IMR-90 (cell line): ENCODE measurements at regions not wholly inside any gene's neighbourhood (a gene's known extent, or its start where the extent isn't known, plus 50 kb on each side); places are given as distances from the start of the nearest gene placed in this dataset.

Experiments used
- ATAC-seq: fragments of 200-7000 bp; cut with Tn5 transposase; 2 replicates; pipeline ENCODE4 v1.9.1; 2020; ENCODE audit warnings: low read depth, mild to moderate bottlenecking, moderate library complexity
- BruUV-seq: library from RNA; stranded (reverse); fragments of 400-500 nt; replicated peaks from 2 replicates; lab custom pipeline; 2021; lab: Mats Ljungman, UMichigan
- CTCF ChIA-PET: fragments of 300-600 bp; formaldehyde crosslinking; extraction: SDS; loops from one replicate; lab custom pipeline; 2021; ENCODE audit warnings: antibody characterized with exemption; lab: Yijun Ruan, JAX
- POLR2A ChIA-PET: fragments of 300-600 bp; sonication (Branson Sonifier 250); formaldehyde crosslinking; loops from one replicate; lab custom pipeline; 2022; ENCODE audit warnings: antibody characterized with exemption; ENCODE audit not compliant: unreplicated experiment; lab: Charles Lee
- DNase-seq: peaks from one replicate; pipeline ENCODE4 v3.0.0; 2013
- H2AFZ ChIP-seq: replicated peaks from 2 replicates; pipeline ENCODE3; 2013; ENCODE audit warnings: low read length, mild to moderate bottlenecking; ENCODE audit not compliant: poor library complexity
- H2AK5ac ChIP-seq: 2 replicates; pipeline ENCODE4 v1.6.1; 2013; ENCODE audit warnings: low read depth, low read length, inconsistent platforms
- H2AK9ac ChIP-seq: replicated peaks from 2 replicates; pipeline ENCODE3; 2013; ENCODE audit warnings: mild to moderate bottlenecking, low read depth, low read length, moderate library complexity; ENCODE audit not compliant: poor library complexity
- H2BK120ac ChIP-seq: 2 replicates; pipeline ENCODE4 v1.6.1; 2013; ENCODE audit warnings: low read depth, low read length, inconsistent platforms
- H2BK15ac ChIP-seq: 3 replicates; pipeline ENCODE4 v1.6.1; 2013; ENCODE audit warnings: low read depth, low read length, inconsistent platforms
- H2BK20ac ChIP-seq: 2 replicates; pipeline ENCODE4 v1.6.1; 2013; ENCODE audit warnings: low read depth, mild to moderate bottlenecking, inconsistent platforms, low read length, moderate library complexity
- H2BK5ac ChIP-seq: 2 replicates; pipeline ENCODE4 v1.6.1; 2013; ENCODE audit warnings: mild to moderate bottlenecking, low read depth, low read length, inconsistent platforms; ENCODE audit not compliant: poor library complexity, severe bottlenecking
- H3K14ac ChIP-seq: replicated peaks from 2 replicates; pipeline ENCODE4 v1.6.1; 2013; ENCODE audit warnings: low read depth, low read length, inconsistent platforms
- H3K18ac ChIP-seq: 2 replicates; pipeline ENCODE4 v1.6.1; 2013; ENCODE audit warnings: low read depth, low read length, control low read depth
- H3K23ac ChIP-seq: 2 replicates; pipeline ENCODE4 v1.6.1; 2013; ENCODE audit warnings: low read depth, low read length, inconsistent platforms
- H3K27ac ChIP-seq: 2 replicates; pipeline ENCODE4 v1.5.1; 2013; ENCODE audit warnings: mild to moderate bottlenecking, control low read depth, low read length; ENCODE audit not compliant: insufficient read depth
- H3K27me3 ChIP-seq: 2 replicates; pipeline ENCODE4 v1.6.1; 2013; ENCODE audit warnings: low read length; ENCODE audit not compliant: control insufficient read depth, insufficient read depth
- H3K36me3 ChIP-seq: 2 replicates; pipeline ENCODE4 v1.6.1; 2013; ENCODE audit warnings: low read length, mixed read lengths; ENCODE audit not compliant: control insufficient read depth, insufficient read depth
- H3K4ac ChIP-seq: 2 replicates; pipeline ENCODE4 v1.6.1; 2013; ENCODE audit warnings: low read depth, low read length, inconsistent platforms
- H3K4me1 ChIP-seq: 2 replicates; pipeline ENCODE4 v1.6.1; 2013; ENCODE audit warnings: low read length, mixed read lengths; ENCODE audit not compliant: control insufficient read depth, insufficient read depth
- H3K4me2 ChIP-seq: 2 replicates; pipeline ENCODE4 v1.6.1; 2013; ENCODE audit warnings: low read depth, mild to moderate bottlenecking, control low read depth, low read length, moderate library complexity
- H3K4me3 ChIP-seq: 2 replicates; pipeline ENCODE4 v1.5.1; 2013; ENCODE audit warnings: low read depth, mild to moderate bottlenecking, control low read depth, low read length, moderate library complexity; ENCODE audit not compliant: insufficient read depth
- H3K56ac ChIP-seq: 2 replicates; pipeline ENCODE4 v1.6.1; 2013; ENCODE audit warnings: low read length, inconsistent platforms; ENCODE audit not compliant: insufficient read depth; ENCODE audit errors: extremely low read depth
- H3K79me1 ChIP-seq, 2 experiments: 2 replicates each; pipeline ENCODE4 v1.6.1; 2013; ENCODE audit warnings: low read length in 2 of 2, inconsistent platforms in 1 of 2, low read depth in 1 of 2
- H3K9ac ChIP-seq: 2 replicates; pipeline ENCODE4 v1.6.1; 2013; ENCODE audit warnings: low read depth, low read length, control low read depth
- H3K9me1 ChIP-seq: 2 replicates; pipeline ENCODE4 v1.6.1; 2013; ENCODE audit warnings: low read length, inconsistent platforms; ENCODE audit not compliant: insufficient read depth
- H3K9me3 ChIP-seq: 2 replicates; pipeline ENCODE4 v1.6.1; 2013; ENCODE audit warnings: low read length; ENCODE audit not compliant: control insufficient read depth, insufficient read depth
- H4K20me1 ChIP-seq: 2 replicates; pipeline ENCODE4 v1.6.1; 2013; ENCODE audit warnings: low read length, inconsistent platforms; ENCODE audit not compliant: insufficient read depth
- H4K5ac ChIP-seq: 2 replicates; pipeline ENCODE4 v1.6.1; 2013; ENCODE audit warnings: mild to moderate bottlenecking, low read depth, low read length, control low read depth
- H4K8ac ChIP-seq, 2 experiments: 2 replicates each; pipeline ENCODE4 v1.6.1; 2013; ENCODE audit warnings: low read depth in 2 of 2, low read length in 2 of 2, control low read depth in 1 of 2, inconsistent platforms in 1 of 2
- H4K91ac ChIP-seq: 2 replicates; pipeline ENCODE4 v1.6.1; 2013; ENCODE audit warnings: low read depth, low read length, inconsistent platforms; ENCODE audit not compliant: insufficient read depth
- CEBPB ChIP-seq: IDR thresholded peaks from 2 replicates; pipeline ENCODE4 v1.6.1; 2012; ENCODE audit warnings: low read depth, low read length, improper control_type of control experiment
- MAFK ChIP-seq: IDR thresholded peaks from 2 replicates; pipeline ENCODE4 v1.6.1; 2012; ENCODE audit warnings: low read depth, low read length, improper control_type of control experiment
- MAZ ChIP-seq: IDR thresholded peaks from 2 replicates; pipeline ENCODE4 v1.6.1; 2012; ENCODE audit warnings: low read depth, mild to moderate bottlenecking, low read length, improper control_type of control experiment, moderate library complexity, borderline replicate concordance
- NFE2L2 ChIP-seq: fragments of 150-350 bp; IDR thresholded peaks from 2 replicates; pipeline ENCODE4 v1.6.1; 2016; ENCODE audit warnings: low read depth, mild to moderate bottlenecking, low read length
- RAD21 ChIP-seq: IDR thresholded peaks from 2 replicates; pipeline ENCODE4 v1.6.1; 2012; ENCODE audit warnings: low read length, improper control_type of control experiment
- RCOR1 ChIP-seq: IDR thresholded peaks from 2 replicates; pipeline ENCODE4 v1.6.1; 2012; ENCODE audit warnings: mild to moderate bottlenecking, low read length, improper control_type of control experiment; ENCODE audit not compliant: insufficient replicate concordance
- USF2 ChIP-seq: fragments of 150-350 bp; IDR thresholded peaks from 2 replicates; pipeline ENCODE4 v1.6.1; 2017; ENCODE audit warnings: mild to moderate bottlenecking, antibody characterized with exemption, low read length, low read depth
- WGBS, 2 experiments: methylation state at CpG; one replicate each; pipeline versions ENCODE4 v1.1.5 to v1.1.7; 2013; ENCODE audit warnings: missing lambda C conversion rate in 2 of 2; ENCODE audit not compliant: insufficient read length in 1 of 2; ENCODE audit errors: extremely low coverage in 2 of 2; 5-methylcytosine and 5-hydroxymethylcytosine counted together
- dilution Hi-C: fragments of 300-500 bp; cut with HindIII; formaldehyde crosslinking; loops from one replicate; pipeline ENCODE4 v1.14.3; 2018; ENCODE audit warnings: low sequenced_read_pairs; ENCODE audit not compliant: unreplicated experiment
- in situ Hi-C: fragments of 300-500 bp; cut with MboI; formaldehyde crosslinking; loops from 3 replicates; pipeline ENCODE4 v1.14.3; 2019; ENCODE audit warnings: low sequenced_read_pairs, inconsistent platforms, mixed read lengths
- intact Hi-C: fragments of 100-400 bp; cut with micrococcal nuclease; formaldehyde crosslinking; loops from 2 replicates; pipeline ENCODE4 v1.10.0; 2022

GRCh38 chr6:77025736-77026223, 437.5 kb downstream of the HTR1B start:
- Histone ChIP-seq H4K8ac (no peak overlapping the region), H3K36me3 (no peaks in the 10 kb centered on the region), H4K20me1 (no peaks in the 10 kb centered on the region), H3K23ac (no peak overlapping the region), H2BK5ac (no peak overlapping the region), H2AK5ac (no peak overlapping the region), H2BK15ac (no peak overlapping the region), H3K14ac (no peak overlapping the region), H3K18ac (no peak overlapping the region), H3K9me1 (no peaks in the 10 kb centered on the region), H3K27me3 (no peaks in the 10 kb centered on the region), H3K56ac (no peak overlapping the region), H3K9me3 (no peaks in the 10 kb centered on the region), H3K4ac (no peak overlapping the region), H2BK120ac (no peak overlapping the region), H3K9ac (no peak overlapping the region), H2BK20ac (no peak overlapping the region), H3K27ac (no peak overlapping the region), H3K4me2 (no peak overlapping the region), H2AK9ac (no peak overlapping the region), H4K91ac (no peak overlapping the region), H3K4me1 (no peaks in the 10 kb centered on the region; the same call in 1 of the 2 replicates), H3K4me3 (no peak overlapping the region), H3K79me1 (no peaks in the 10 kb centered on the region), H4K5ac (no peak overlapping the region), H2AFZ (no peak overlapping the region)
- CTCF ChIA-PET: interaction anchor here (1.2 kb wide), 1 partner anchor 16 kb away, joined by 3 read pairs; no protein-coding TSS in a partner anchor
- no peak for DNase-seq
- POLR2A ChIA-PET: no interaction called here
- BruUV-seq: no TSS peak
- in situ Hi-C loops: no loop called here
- TF ChIP-seq MAZ: no peak
- TF ChIP-seq NFE2L2: no peak
- no peak for TF ChIP-seq RAD21
- TF ChIP-seq CEBPB: no peak
- no peak for TF ChIP-seq MAFK
- no peak for TF ChIP-seq RCOR1
- TF ChIP-seq USF2: no peak
- intact Hi-C loops: loop anchor here (10.0 kb wide), 1 partner anchor 269 kb away; no protein-coding TSS in a partner anchor
- dilution Hi-C loops: no loop called here
- no peak for ATAC-seq
- no CpG with 5 or more reads among the region's 3 CpGs for WGBS, 2 experiments
